ENCODE measurements at regions not wholly inside any gene's neighbourhood (a gene's known extent, or its start where the extent isn't known, plus 50 kb on each side); places are given as distances from the start of the nearest gene placed in this dataset.

DNA sequence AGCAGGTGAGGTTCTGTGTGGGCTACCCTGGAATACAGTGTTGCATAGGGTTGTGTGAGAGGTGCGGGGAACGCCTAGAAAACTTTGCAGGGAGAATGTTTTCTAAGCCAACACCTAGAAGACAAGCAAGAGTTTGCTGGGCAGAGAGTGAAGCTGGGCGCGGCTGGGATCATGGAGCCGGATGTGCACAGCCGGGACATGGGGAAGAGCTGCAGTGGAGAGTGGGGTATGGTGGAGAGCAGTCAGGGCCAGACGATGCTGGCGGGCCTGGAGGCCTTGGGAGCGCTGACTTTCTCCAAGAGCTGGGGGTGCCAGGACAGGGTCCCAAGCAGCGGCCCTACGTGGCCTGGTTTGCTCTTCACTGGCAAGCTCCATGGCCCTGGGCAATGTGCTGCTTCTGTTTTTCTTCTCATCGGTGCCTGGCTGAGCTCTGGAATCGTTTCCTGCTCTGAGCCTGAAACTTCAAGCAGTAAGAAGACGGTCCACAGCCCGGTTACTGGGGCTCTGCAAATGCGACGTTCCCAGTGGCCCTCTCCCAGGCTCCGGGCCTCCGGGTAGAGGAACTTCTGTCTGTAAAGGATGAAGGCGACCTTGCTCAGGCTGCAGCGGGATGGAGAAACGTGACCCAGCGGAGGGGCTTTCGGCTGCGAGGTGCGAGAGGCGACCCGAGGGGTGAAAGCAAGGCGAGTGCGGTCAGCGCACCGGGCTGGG, 51.9 kb upstream of the CD34 start:
- peak overlapping the region; percentile 82 for H3K4me3 Mint-ChIP-seq
- peaks cover 3% of the 10 kb centered on the region for H4K20me1 ChIP-seq (ENCODE audit: low read depth)
- no peaks in the 10 kb centered on the region for H3K36me3 ChIP-seq
- H3K27me3 Mint-ChIP-seq (ENCODE audit: insufficient read depth, low read depth), result peaks cover 26% of the 10 kb centered on the region
- peak overlapping the region; percentile 47 for H3K4me3 ChIP-seq
- no peaks in the 10 kb centered on the region for H3K9me3 ChIP-seq (ENCODE audit: low read depth)
- peak overlapping the region; percentile 77 for H3K27ac Mint-ChIP-seq
- peaks cover 32% of the 10 kb centered on the region for H3K4me1 Mint-ChIP-seq
- DNase-seq (ENCODE audit: low spot score), result no peak
- no peak overlapping the region for H3K27ac ChIP-seq
- H3K9me3 Mint-ChIP-seq, result peaks cover 9% of the 10 kb centered on the region
- no peak overlapping the region for H3K9ac ChIP-seq
- H2AFZ ChIP-seq (replicated peaks), result peak overlapping the region; percentile 97
- no peaks in the 10 kb centered on the region for H3K79me2 ChIP-seq (ENCODE audit: low read depth)
- H3F3A ChIP-seq (ENCODE audit: low read depth), result peaks cover 10% of the 10 kb centered on the region
- H3K4me1 ChIP-seq, result peaks cover 9% of the 10 kb centered on the region
- H3K36me3 Mint-ChIP-seq, result no peaks in the 10 kb centered on the region
- H3K4me2 ChIP-seq, result peak overlapping the region; percentile 81
- TF ChIP-seq EZH2 (IDR thresholded peaks at IDR 0.05), result no peak
- no peak for TF ChIP-seq EZH2phosphoT487 (IDR thresholded peaks at IDR 0.05)
- TF ChIP-seq, protein P1, sequence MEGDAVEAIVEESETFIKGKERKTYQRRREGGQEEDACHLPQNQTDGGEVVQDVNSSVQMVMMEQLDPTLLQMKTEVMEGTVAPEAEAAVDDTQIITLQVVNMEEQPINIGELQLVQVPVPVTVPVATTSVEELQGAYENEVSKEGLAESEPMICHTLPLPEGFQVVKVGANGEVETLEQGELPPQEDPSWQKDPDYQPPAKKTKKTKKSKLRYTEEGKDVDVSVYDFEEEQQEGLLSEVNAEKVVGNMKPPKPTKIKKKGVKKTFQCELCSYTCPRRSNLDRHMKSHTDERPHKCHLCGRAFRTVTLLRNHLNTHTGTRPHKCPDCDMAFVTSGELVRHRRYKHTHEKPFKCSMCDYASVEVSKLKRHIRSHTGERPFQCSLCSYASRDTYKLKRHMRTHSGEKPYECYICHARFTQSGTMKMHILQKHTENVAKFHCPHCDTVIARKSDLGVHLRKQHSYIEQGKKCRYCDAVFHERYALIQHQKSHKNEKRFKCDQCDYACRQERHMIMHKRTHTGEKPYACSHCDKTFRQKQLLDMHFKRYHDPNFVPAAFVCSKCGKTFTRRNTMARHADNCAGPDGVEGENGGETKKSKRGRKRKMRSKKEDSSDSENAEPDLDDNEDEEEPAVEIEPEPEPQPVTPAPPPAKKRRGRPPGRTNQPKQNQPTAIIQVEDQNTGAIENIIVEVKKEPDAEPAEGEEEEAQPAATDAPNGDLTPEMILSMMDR (IDR thresholded peaks at IDR 0.05), result no peak
- peaks cover 93% of the 10 kb centered on the region for H3K27me3 ChIP-seq

All from neural progenitor cell (in vitro differentiated cells).